Activated T-helper 1 cell treated with anti-CD3 and anti-CD28 coated beads, Interleukin-12 subunit alpha, Interleukin-12 subunit beta, Interleukin-2, Interleukin-4 antibody, amounts not matched to agents 30 ng/mL and 10 ng/mL and 1 ng/mL, durations not matched to agents 14 hours and 24 hours and 36 hours (primary cell): ENCODE measurements at regions not wholly inside any gene's neighbourhood (a gene's known extent, or its start where the extent isn't known, plus 50 kb on each side); places are given as distances from the start of the nearest gene placed in this dataset.

ENCODE experiments used
- DNase-seq: peaks from one replicate; pipeline ENCODE4 v3.0.0; 2021; ENCODE audit warnings: low spot score
- H3K27ac Mint-ChIP-seq: one replicate; pipeline ENCODE4 v1.8.0; 2021; ENCODE audit warnings: mild to moderate bottlenecking, mixed read lengths
- H3K27me3 Mint-ChIP-seq: one replicate; pipeline ENCODE4 v1.8.0; 2022; ENCODE audit warnings: mild to moderate bottlenecking, moderate library complexity, mixed read lengths; ENCODE audit not compliant: insufficient read depth
- H3K36me3 Mint-ChIP-seq: one replicate; pipeline ENCODE4 v1.8.0; 2021; ENCODE audit warnings: low read depth, mixed read lengths
- H3K4me1 Mint-ChIP-seq: one replicate; pipeline ENCODE4 v1.8.0; 2021; ENCODE audit warnings: low read depth, mixed read lengths
- H3K4me3 Mint-ChIP-seq: one replicate; pipeline ENCODE4 v1.8.0; 2021; ENCODE audit warnings: mild to moderate bottlenecking, moderate library complexity, mixed read lengths
- H3K9me3 Mint-ChIP-seq: one replicate; pipeline ENCODE4 v1.8.0; 2021; ENCODE audit warnings: mixed read lengths
- intact Hi-C: fragments of 100-400 bp; cut with micrococcal nuclease; formaldehyde crosslinking; loops from one replicate; pipeline ENCODE4 v1.15.1; 2024

GRCh38 chr7:41051535-41051934, 651.4 kb downstream of the INHBA start:
- Mint-ChIP-seq H3K9me3 (peaks cover 24% of the 10 kb centered on the region), H3K4me1 (no peaks in the 10 kb centered on the region), H3K27ac (no peak overlapping the region), H3K4me3 (no peak overlapping the region), H3K27me3 (no peaks in the 10 kb centered on the region), H3K36me3 (no peaks in the 10 kb centered on the region)
- DNase-seq: no peak
- intact Hi-C loops: no loop called here

- Mint-ChIP-seq H3K36me3 (no peaks in the 10 kb centered on the region), H3K9me3 (peaks cover 20% of the 10 kb centered on the region), H3K27me3 (no peaks in the 10 kb centered on the region), H3K27ac (no peak overlapping the region), H3K4me3 (no peak overlapping the region), H3K4me1 (no peaks in the 10 kb centered on the region)
- no peak for DNase-seq
- intact Hi-C loops: no loop called here
Measured at GRCh38 chr7:41051062-41051461, 651.8 kb downstream of the INHBA start.

GRCh38 chr7:41048771-41049170, 654.1 kb downstream of the INHBA start:
- DNase-seq: no peak
- Mint-ChIP-seq H3K36me3 (no peaks in the 10 kb centered on the region), H3K9me3 (peaks cover 6% of the 10 kb centered on the region), H3K4me1 (no peaks in the 10 kb centered on the region), H3K27me3 (no peaks in the 10 kb centered on the region), H3K4me3 (no peak overlapping the region), H3K27ac (no peak overlapping the region)
- intact Hi-C loops: no loop called here

GRCh38 chr7:41047789-41048191, 655.1 kb downstream of the INHBA start:
- peaks cover 10% of the 10 kb centered on the region for H3K9me3 Mint-ChIP-seq
- H3K27ac Mint-ChIP-seq: no peak overlapping the region
- H3K36me3 Mint-ChIP-seq: no peaks in the 10 kb centered on the region
- no peaks in the 10 kb centered on the region for H3K27me3 Mint-ChIP-seq
- intact Hi-C loops: no loop called here
- no peaks in the 10 kb centered on the region for H3K4me1 Mint-ChIP-seq
- DNase-seq: no peak
- no peak overlapping the region for H3K4me3 Mint-ChIP-seq

- H3K9me3 Mint-ChIP-seq: peaks cover 13% of the 10 kb centered on the region
- no peak for DNase-seq
- no peak overlapping the region for H3K4me3 Mint-ChIP-seq
- H3K27ac Mint-ChIP-seq: no peak overlapping the region
- intact Hi-C loops: no loop called here
- H3K27me3 Mint-ChIP-seq: no peaks in the 10 kb centered on the region
- H3K36me3 Mint-ChIP-seq: no peaks in the 10 kb centered on the region
- no peaks in the 10 kb centered on the region for H3K4me1 Mint-ChIP-seq
Measured at GRCh38 chr7:41047211-41047610, 655.7 kb downstream of the INHBA start.

- H3K4me3 Mint-ChIP-seq: no peak overlapping the region
- H3K27me3 Mint-ChIP-seq: no peaks in the 10 kb centered on the region
- DNase-seq: no peak
- no peaks in the 10 kb centered on the region for H3K4me1 Mint-ChIP-seq
- intact Hi-C loops: no loop called here
- H3K9me3 Mint-ChIP-seq: peaks cover 14% of the 10 kb centered on the region
- no peaks in the 10 kb centered on the region for H3K36me3 Mint-ChIP-seq
- H3K27ac Mint-ChIP-seq: no peak overlapping the region
Measured at GRCh38 chr7:41046776-41047175, 656.1 kb downstream of the INHBA start.

- no peak for DNase-seq
- intact Hi-C loops: no loop called here
- Mint-ChIP-seq H3K4me3 (no peak overlapping the region), H3K4me1 (no peaks in the 10 kb centered on the region), H3K27ac (no peak overlapping the region), H3K36me3 (no peaks in the 10 kb centered on the region), H3K9me3 (peaks cover 14% of the 10 kb centered on the region), H3K27me3 (no peaks in the 10 kb centered on the region)
Measured at GRCh38 chr7:41046221-41046761, 656.6 kb downstream of the INHBA start.

GRCh38 chr7:41045556-41046123, 657.2 kb downstream of the INHBA start:
- intact Hi-C loops: no loop called here
- H3K9me3 Mint-ChIP-seq: peaks cover 11% of the 10 kb centered on the region
- no peaks in the 10 kb centered on the region for H3K27me3 Mint-ChIP-seq
- no peak for DNase-seq
- no peaks in the 10 kb centered on the region for H3K4me1 Mint-ChIP-seq
- H3K4me3 Mint-ChIP-seq: no peak overlapping the region
- H3K27ac Mint-ChIP-seq: no peak overlapping the region
- no peaks in the 10 kb centered on the region for H3K36me3 Mint-ChIP-seq

- H3K27me3 Mint-ChIP-seq: no peaks in the 10 kb centered on the region
Measured at GRCh38 chr7:41039981-41040380, 662.9 kb downstream of the INHBA start.

GRCh38 chr7:41039386-41039953, 663.4 kb downstream of the INHBA start:
- no peak overlapping the region for H3K4me3 Mint-ChIP-seq

More at GRCh38 chr7:41039981-41040380, 662.9 kb downstream of the INHBA start:
- Mint-ChIP-seq H3K4me3 (no peak overlapping the region), H3K27ac (no peak overlapping the region), H3K4me1 (no peaks in the 10 kb centered on the region), H3K36me3 (no peaks in the 10 kb centered on the region), H3K9me3 (peaks cover 11% of the 10 kb centered on the region)
- no peak for DNase-seq
- intact Hi-C loops: no loop called here

GRCh38 chr7:41038211-41038610, 664.7 kb downstream of the INHBA start:
- Mint-ChIP-seq H3K36me3 (no peaks in the 10 kb centered on the region), H3K9me3 (peaks cover 8% of the 10 kb centered on the region), H3K27ac (no peak overlapping the region), H3K4me1 (no peaks in the 10 kb centered on the region), H3K27me3 (peaks cover 1% of the 10 kb centered on the region), H3K4me3 (no peak overlapping the region)
- intact Hi-C loops: no loop called here
- no peak for DNase-seq

More at GRCh38 chr7:41039386-41039953, 663.4 kb downstream of the INHBA start:
- intact Hi-C loops: no loop called here
- peaks cover 11% of the 10 kb centered on the region for H3K9me3 Mint-ChIP-seq
- no peak for DNase-seq
- H3K36me3 Mint-ChIP-seq: no peaks in the 10 kb centered on the region
- peaks cover 1% of the 10 kb centered on the region for H3K27me3 Mint-ChIP-seq
- no peak overlapping the region for H3K27ac Mint-ChIP-seq
- H3K4me1 Mint-ChIP-seq: no peaks in the 10 kb centered on the region

- no peak overlapping the region for H3K27ac Mint-ChIP-seq
- H3K4me3 Mint-ChIP-seq: no peak overlapping the region
- no peaks in the 10 kb centered on the region for H3K36me3 Mint-ChIP-seq
- H3K4me1 Mint-ChIP-seq: no peaks in the 10 kb centered on the region
- intact Hi-C loops: no loop called here
- DNase-seq: no peak
- peaks cover 1% of the 10 kb centered on the region for H3K27me3 Mint-ChIP-seq
- peaks cover 4% of the 10 kb centered on the region for H3K9me3 Mint-ChIP-seq
Measured at GRCh38 chr7:41037691-41038090, 665.2 kb downstream of the INHBA start.

GRCh38 chr7:41035794-41036193, 667.1 kb downstream of the INHBA start:
- no peak overlapping the region for H3K4me3 Mint-ChIP-seq
- peaks cover 1% of the 10 kb centered on the region for H3K27me3 Mint-ChIP-seq
- no peak for DNase-seq
- intact Hi-C loops: no loop called here
- peaks cover 3% of the 10 kb centered on the region for H3K9me3 Mint-ChIP-seq
- H3K4me1 Mint-ChIP-seq: no peaks in the 10 kb centered on the region
- no peaks in the 10 kb centered on the region for H3K36me3 Mint-ChIP-seq
- no peak overlapping the region for H3K27ac Mint-ChIP-seq
